Lower lobe of right lung (tissue), 2 donors: ENCODE measurements at regions not wholly inside any gene's neighbourhood (a gene's known extent, or its start where the extent isn't known, plus 50 kb on each side); places are given as distances from the start of the nearest gene placed in this dataset.

Source experiments
- ATAC-seq, 2 donors: fragments of 200-7000 bp; cut with Tn5 transposase; one replicate each; pipeline ENCODE4 v1.9.1; 2020 to 2022; ENCODE audit warnings: mild to moderate bottlenecking in 2 of 2, moderate library complexity in 2 of 2
- DNase-seq: peaks from one replicate; pipeline ENCODE4 v3.0.0-alpha.2; 2020
- H3K27ac ChIP-seq: fragments of 200-600 bp; one replicate; pipeline ENCODE4 v1.8.0; 2022
- H3K27me3 ChIP-seq: fragments of 200-600 bp; one replicate; pipeline ENCODE4 v1.8.0; 2022; ENCODE audit warnings: low read depth
- H3K36me3 ChIP-seq: fragments of 200-600 bp; one replicate; pipeline ENCODE4 v1.8.0; 2022; ENCODE audit warnings: mild to moderate bottlenecking
- H3K4me1 ChIP-seq: fragments of 200-600 bp; one replicate; pipeline ENCODE4 v1.8.0; 2022
- H3K4me3 ChIP-seq: fragments of 200-600 bp; one replicate; pipeline ENCODE4 v1.8.0; 2022; ENCODE audit warnings: mild to moderate bottlenecking
- H3K9me3 ChIP-seq: fragments of 200-600 bp; one replicate; pipeline ENCODE4 v1.8.0; 2022
- intact Hi-C: fragments of 100-400 bp; cut with DNase I; formaldehyde crosslinking; loops from one replicate; pipeline ENCODE4 v1.11.0; 2022
- TF ChIP-seq, protein P1 (sequence below): fragments of 200-600 bp; IDR thresholded peaks from one replicate; pipeline ENCODE4 v1.8.0; 2022; ENCODE audit warnings: antibody characterized with exemption, mild to moderate bottlenecking
- donor health status: DM: no; HTN: yes; CAD: no; lungs with severe emphysema.

DNA sequence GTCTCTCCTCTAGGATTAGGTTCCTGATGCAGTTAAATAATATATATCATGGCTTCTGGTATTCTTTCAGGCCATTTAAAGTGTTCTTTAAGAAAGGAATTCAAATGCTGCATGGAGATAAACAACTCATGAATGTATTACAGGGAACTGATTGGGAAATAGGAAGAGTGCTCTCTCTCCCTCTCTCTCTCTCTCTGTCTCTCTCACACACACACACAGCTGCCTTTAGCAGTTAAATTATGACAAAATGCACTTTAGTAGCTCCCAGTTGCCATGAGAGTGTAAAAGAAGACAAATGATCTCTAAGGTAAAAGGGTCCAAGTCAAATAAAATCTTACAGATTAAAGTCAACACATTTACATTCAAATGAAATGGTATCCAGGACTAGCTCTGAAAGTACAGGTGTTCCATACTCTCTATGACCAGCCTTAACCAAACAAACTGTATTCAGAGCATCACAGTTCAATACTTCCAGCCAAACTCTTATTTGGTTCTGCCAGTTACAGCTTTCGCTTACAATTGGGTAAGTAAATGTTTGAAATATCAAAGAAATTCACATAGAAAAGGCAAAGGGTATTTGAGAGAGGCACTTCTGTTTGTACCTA lies 94.7 kb upstream of the CXXC4 start:
- H3K4me1 ChIP-seq, result peaks cover 7% of the 10 kb centered on the region
- no peak for ATAC-seq
- no peaks in the 10 kb centered on the region for H3K36me3 ChIP-seq
- no peak for DNase-seq
- H3K9me3 ChIP-seq, result no peaks in the 10 kb centered on the region
- TF ChIP-seq, protein P1, sequence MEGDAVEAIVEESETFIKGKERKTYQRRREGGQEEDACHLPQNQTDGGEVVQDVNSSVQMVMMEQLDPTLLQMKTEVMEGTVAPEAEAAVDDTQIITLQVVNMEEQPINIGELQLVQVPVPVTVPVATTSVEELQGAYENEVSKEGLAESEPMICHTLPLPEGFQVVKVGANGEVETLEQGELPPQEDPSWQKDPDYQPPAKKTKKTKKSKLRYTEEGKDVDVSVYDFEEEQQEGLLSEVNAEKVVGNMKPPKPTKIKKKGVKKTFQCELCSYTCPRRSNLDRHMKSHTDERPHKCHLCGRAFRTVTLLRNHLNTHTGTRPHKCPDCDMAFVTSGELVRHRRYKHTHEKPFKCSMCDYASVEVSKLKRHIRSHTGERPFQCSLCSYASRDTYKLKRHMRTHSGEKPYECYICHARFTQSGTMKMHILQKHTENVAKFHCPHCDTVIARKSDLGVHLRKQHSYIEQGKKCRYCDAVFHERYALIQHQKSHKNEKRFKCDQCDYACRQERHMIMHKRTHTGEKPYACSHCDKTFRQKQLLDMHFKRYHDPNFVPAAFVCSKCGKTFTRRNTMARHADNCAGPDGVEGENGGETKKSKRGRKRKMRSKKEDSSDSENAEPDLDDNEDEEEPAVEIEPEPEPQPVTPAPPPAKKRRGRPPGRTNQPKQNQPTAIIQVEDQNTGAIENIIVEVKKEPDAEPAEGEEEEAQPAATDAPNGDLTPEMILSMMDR, result no peak
- H3K4me3 ChIP-seq, result no peak overlapping the region
- intact Hi-C loops, result no loop called here
- H3K27ac ChIP-seq, result no peak overlapping the region
- H3K27me3 ChIP-seq, result no peaks in the 10 kb centered on the region

DNA sequence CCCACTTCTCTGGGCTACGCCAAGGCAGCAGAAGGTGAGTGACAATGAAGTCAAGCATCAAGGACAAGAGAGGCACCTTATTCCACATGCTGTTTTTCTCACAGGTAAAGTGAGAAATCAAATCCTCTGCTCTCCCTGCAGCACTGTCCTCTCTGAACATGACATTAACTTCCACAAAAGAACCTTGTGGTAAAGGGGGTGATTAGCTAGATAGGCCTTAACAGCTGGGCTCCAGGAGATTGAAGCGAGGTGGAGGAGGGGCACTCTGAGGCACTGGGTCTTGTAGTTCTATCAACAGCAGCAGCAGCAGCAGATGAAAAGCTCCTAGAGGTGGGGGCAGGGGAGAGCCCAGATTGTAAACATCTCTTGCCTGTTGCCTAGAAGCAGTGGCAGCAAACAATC lies 96.8 kb upstream of the CXXC4 start:
- intact Hi-C loops, result no loop called here
- Histone ChIP-seq H3K27ac (no peak overlapping the region), H3K4me3 (no peak overlapping the region), H3K4me1 (peaks cover 7% of the 10 kb centered on the region), H3K9me3 (no peaks in the 10 kb centered on the region), H3K36me3 (no peaks in the 10 kb centered on the region), H3K27me3 (no peaks in the 10 kb centered on the region)
- ATAC-seq, result peak; percentile 84 to 87
- TF ChIP-seq, protein P1, result no peak
- DNase-seq, result peak; percentile 35

DNA sequence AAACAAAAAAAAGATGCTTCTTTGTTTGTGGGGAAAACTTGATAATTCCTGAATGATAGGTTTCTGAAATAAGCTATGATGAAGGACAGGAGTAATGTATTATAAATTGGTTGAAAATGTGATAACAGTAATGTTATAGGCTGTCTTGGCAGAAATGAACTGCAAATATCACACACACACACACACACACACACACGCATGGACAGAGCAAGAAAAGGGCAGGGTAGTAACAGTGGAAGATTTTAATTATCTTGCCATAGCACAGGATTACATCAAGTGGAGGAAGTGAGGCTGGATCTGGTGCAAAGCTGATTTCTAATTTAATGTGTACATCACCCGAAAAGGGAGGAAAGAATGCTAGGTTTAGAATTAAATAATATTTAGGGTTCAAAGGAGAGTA lies 97.5 kb upstream of the CXXC4 start:
- Histone ChIP-seq H3K4me1 (peaks cover 7% of the 10 kb centered on the region), H3K36me3 (no peaks in the 10 kb centered on the region)
- intact Hi-C loops, result no loop called here

DNA sequence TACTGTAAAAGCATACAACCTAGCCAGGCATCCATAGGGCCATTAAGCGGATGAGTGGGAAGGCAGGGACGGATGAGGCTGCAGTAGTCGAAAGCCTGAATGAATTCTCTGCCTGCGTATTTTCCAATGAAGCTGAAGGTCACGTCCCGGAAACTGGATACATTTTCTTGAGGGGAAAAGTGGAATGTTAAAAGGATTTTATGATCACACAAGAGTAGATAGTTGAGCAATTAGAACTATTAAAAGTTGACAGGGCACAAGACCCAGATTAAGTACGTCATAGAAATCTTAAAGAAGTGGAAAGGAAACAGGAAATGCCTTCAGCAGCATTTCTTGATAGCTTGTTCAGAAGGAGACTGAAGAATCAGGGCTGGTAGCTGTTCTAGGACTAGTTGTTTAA lies 98.3 kb upstream of the CXXC4 start:
- no peaks in the 10 kb centered on the region for H3K36me3 ChIP-seq
- H3K27ac ChIP-seq, result peak overlapping the region; percentile 37
- peak; percentile 68 to 78 for ATAC-seq
- H3K4me1 ChIP-seq, result peaks cover 7% of the 10 kb centered on the region
- no peaks in the 10 kb centered on the region for H3K27me3 ChIP-seq
- no peak for DNase-seq
- intact Hi-C loops, result no loop called here
- no peaks in the 10 kb centered on the region for H3K9me3 ChIP-seq
- TF ChIP-seq, protein P1, result no peak
- H3K4me3 ChIP-seq, result peak overlapping the region; percentile 20

More for the DNA sequence above, 97.5 kb upstream of the CXXC4 start:
- no peak for DNase-seq
- ATAC-seq, result no peak
- no peak overlapping the region for H3K27ac ChIP-seq
- no peak overlapping the region for H3K4me3 ChIP-seq
- no peaks in the 10 kb centered on the region for H3K9me3 ChIP-seq
- no peaks in the 10 kb centered on the region for H3K27me3 ChIP-seq
- TF ChIP-seq, protein P1, result no peak

DNA sequence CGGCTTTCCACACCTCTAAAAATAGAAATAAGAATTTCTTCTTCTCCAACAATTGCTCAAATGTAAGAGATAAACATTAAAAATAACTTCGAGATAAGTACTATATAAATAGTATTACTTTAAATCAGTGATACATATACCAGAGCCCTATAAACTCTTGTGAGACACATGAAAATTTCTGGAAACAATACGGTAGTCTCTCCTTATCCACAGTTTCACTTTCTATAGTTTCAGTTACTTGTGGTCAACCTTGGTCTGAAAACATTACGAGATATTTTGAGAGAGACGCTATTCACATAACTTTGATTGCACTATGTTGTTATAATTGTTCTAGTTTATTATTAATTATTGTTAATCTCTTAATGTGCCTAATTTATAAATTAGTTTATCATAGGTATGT lies 101.5 kb upstream of the CXXC4 start:
- no peaks in the 10 kb centered on the region for H3K36me3 ChIP-seq
- no peak for ATAC-seq

More for the DNA sequence above, 101.5 kb upstream of the CXXC4 start:
- TF ChIP-seq, protein P1, result no peak
- Histone ChIP-seq H3K9me3 (no peaks in the 10 kb centered on the region), H3K4me3 (no peak overlapping the region), H3K27ac (no peak overlapping the region), H3K4me1 (peaks cover 7% of the 10 kb centered on the region), H3K27me3 (no peaks in the 10 kb centered on the region)
- no peak for DNase-seq
- intact Hi-C loops, result no loop called here
